RWPE1 (cell line): ENCODE measurements at regions not wholly inside any gene's neighbourhood (a gene's known extent, or its start where the extent isn't known, plus 50 kb on each side); places are given as distances from the start of the nearest gene placed in this dataset.
"Not testable (repeated sequence)": the region's sequence is repeated elsewhere in the genome, so short reads cannot be mapped to it uniquely, and the experiment has no call there.

Experiments used
- CTCF ChIA-PET: fragments of 350-600 bp; sonication (Branson Sonifier 250); formaldehyde crosslinking; extraction: SDS; loops from one replicate; lab custom pipeline; 2021; lab: Yijun Ruan, JAX
- POLR2A ChIA-PET: fragments of 400-600 bp; formaldehyde crosslinking; extraction: SDS; loops from one replicate; lab custom pipeline; 2020; ENCODE audit warnings: antibody characterized with exemption; ENCODE audit not compliant: low non-redundant PET; lab: Yijun Ruan, JAX
- DNase-seq: peaks from one replicate; pipeline ENCODE4 v3.0.0; 2012; ENCODE audit warnings: low spot score
- H3K27ac ChIP-seq: fragments of 450-650 bp; 2 replicates; pipeline ENCODE4 v1.5.1; 2017
- CTCF ChIP-seq: fragments of 450-650 bp; conservative IDR thresholded peaks from 2 replicates; pipeline ENCODE4 v1.5.1; 2017; ENCODE audit warnings: low read depth, mild to moderate bottlenecking

GRCh38 chr10:11691319-11691755, 50.8 kb upstream of the ECHDC3 start:
- no peak for DNase-seq
- POLR2A ChIA-PET, result no interaction called here
- no peak for TF ChIP-seq CTCF
- no peak overlapping the region for H3K27ac ChIP-seq
- CTCF ChIA-PET, result no interaction called here

GRCh38 chr10:11689945-11690736, 52.0 kb upstream of the ECHDC3 start:
- DNase-seq, result no peak
- ChIA-PET POLR2A (no interaction called here), CTCF (no interaction called here)
- H3K27ac ChIP-seq, result no peak overlapping the region
- no peak for TF ChIP-seq CTCF

- H3K27ac ChIP-seq, DNase-seq: not testable (repeated sequence)
- POLR2A ChIA-PET, result interaction anchor here (0.5 kb wide), 1 partner anchor 78 kb away, joined by 6 read pairs; no protein-coding TSS in a partner anchor
- CTCF ChIA-PET, result interaction anchor here (0.5 kb wide), 1 partner anchor 47 kb away, joined by 3 read pairs; no protein-coding TSS in a partner anchor
Measured at GRCh38 chr10:11688448-11688795, 53.8 kb upstream of the ECHDC3 start.

GRCh38 chr10:11687779-11688447, 54.3 kb upstream of the ECHDC3 start:
- no peak for TF ChIP-seq CTCF
- no peak overlapping the region for H3K27ac ChIP-seq
- POLR2A ChIA-PET, result interaction anchor here (0.5 kb wide), 1 partner anchor 78 kb away, joined by 6 read pairs; no protein-coding TSS in a partner anchor
- peak; percentile 56 for DNase-seq
- CTCF ChIA-PET, result interaction anchor here (1.2 kb wide), 1 partner anchor 23 kb away, joined by 3 read pairs; no protein-coding TSS in a partner anchor

- no peak overlapping the region for H3K27ac ChIP-seq
- CTCF ChIA-PET, result interaction anchor here (1.2 kb wide), 1 partner anchor 23 kb away, joined by 3 read pairs; no protein-coding TSS in a partner anchor
- DNase-seq, result peak; percentile 69
- POLR2A ChIA-PET, result no interaction called here
- no peak for TF ChIP-seq CTCF
Measured at GRCh38 chr10:11687357-11687771, 54.8 kb upstream of the ECHDC3 start.

- TF ChIP-seq CTCF, result no peak
- H3K27ac ChIP-seq, result no peak overlapping the region
- POLR2A ChIA-PET, result interaction anchor here (0.6 kb wide), 1 partner anchor 31 kb away, joined by 4 read pairs; no protein-coding TSS in a partner anchor
- CTCF ChIA-PET, result no interaction called here
- peak; percentile 41 for DNase-seq
Measured at GRCh38 chr10:11685787-11686218, 56.4 kb upstream of the ECHDC3 start.
